ENCODE measurements at regions not wholly inside any gene's neighbourhood (a gene's known extent, or its start where the extent isn't known, plus 50 kb on each side); places are given as distances from the start of the nearest gene placed in this dataset.

DNA sequence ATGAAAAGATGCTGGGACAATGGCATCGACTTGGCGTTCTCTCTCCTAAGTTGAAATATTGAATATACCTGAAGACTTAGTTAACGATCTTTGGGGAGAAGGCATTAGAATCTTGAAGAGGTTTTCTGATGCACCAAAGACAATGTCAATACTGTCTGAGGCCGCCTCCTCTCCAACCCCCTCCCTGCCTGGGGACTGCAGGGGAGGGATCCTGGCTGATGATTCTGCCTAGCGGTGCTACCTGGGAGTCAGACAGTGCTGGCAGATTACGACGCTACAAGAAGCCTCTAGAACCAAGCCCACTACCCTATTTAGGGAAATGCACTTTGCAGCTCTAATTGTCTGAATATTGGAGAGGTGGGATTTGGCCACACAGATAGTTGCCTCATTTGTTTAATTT lies 145.6 kb upstream of the HABP2 start:
- no peak for DNase-seq (ENCODE audit: low read depth in 1 of 2, low spot score in 1 of 2)
- Histone ChIP-seq H3K27ac (no peak overlapping the region), H3K9me3 (ENCODE audit: low read depth) (no peaks in the 10 kb centered on the region), H3K4me1 (ENCODE audit: low read depth) (peaks cover 10% of the 10 kb centered on the region), H3K27me3 (no peaks in the 10 kb centered on the region), H3K36me3 (no peaks in the 10 kb centered on the region), H3K4me3 (no peak overlapping the region)
- TF ChIP-seq, protein P1, sequence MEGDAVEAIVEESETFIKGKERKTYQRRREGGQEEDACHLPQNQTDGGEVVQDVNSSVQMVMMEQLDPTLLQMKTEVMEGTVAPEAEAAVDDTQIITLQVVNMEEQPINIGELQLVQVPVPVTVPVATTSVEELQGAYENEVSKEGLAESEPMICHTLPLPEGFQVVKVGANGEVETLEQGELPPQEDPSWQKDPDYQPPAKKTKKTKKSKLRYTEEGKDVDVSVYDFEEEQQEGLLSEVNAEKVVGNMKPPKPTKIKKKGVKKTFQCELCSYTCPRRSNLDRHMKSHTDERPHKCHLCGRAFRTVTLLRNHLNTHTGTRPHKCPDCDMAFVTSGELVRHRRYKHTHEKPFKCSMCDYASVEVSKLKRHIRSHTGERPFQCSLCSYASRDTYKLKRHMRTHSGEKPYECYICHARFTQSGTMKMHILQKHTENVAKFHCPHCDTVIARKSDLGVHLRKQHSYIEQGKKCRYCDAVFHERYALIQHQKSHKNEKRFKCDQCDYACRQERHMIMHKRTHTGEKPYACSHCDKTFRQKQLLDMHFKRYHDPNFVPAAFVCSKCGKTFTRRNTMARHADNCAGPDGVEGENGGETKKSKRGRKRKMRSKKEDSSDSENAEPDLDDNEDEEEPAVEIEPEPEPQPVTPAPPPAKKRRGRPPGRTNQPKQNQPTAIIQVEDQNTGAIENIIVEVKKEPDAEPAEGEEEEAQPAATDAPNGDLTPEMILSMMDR (IDR thresholded peaks at IDR 0.05; ENCODE audit: low read depth, low read length): no peak

DNA sequence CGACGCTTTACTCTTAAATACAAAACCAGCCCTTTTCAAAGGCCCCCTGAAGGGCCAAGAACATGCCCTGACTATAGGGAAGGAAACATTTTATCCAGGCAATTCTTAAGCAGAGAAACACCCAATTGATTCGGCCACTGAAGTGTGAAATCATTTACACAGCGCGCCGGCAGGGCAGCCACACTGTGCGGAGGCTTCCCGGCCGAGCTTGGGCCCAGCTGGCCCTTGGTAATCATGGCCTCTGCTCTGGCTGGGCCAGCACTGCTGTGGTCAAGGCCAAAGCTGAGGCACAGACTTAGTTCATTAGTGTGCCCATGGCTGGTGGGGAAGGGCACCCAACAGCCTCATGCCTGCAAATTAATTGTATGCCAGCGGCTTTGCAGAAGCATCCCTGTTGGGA lies 143.7 kb upstream of the HABP2 start:
- peaks cover 10% of the 10 kb centered on the region for H3K4me1 ChIP-seq (ENCODE audit: low read depth)
- TF ChIP-seq, protein P1 (IDR thresholded peaks at IDR 0.05; ENCODE audit: low read depth, low read length): no peak
- no peaks in the 10 kb centered on the region for H3K9me3 ChIP-seq (ENCODE audit: low read depth)

DNA sequence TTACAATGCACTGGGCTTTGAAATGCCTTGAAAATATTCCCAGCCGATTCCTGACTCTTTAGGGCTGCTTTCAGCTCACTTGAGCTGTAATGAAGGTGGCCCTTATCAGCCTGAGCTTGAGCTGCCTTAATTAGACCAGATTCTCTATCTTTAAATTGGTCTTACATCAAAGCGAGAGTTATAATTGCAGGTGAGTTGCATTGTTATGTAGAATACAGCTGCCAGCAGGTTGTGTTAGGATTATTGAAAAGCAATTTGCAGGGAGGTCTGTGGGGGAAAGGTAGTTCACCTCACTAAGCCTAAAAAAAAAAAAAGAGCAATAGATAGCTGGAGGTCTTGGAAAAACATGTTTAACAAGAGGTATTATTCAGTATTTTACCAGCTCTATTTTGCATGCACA lies 142.2 kb upstream of the HABP2 start:
- no peak for DNase-seq (ENCODE audit: low read depth in 1 of 2, low spot score in 1 of 2)
- H3K27ac ChIP-seq: no peak overlapping the region

More for the DNA sequence above, 143.7 kb upstream of the HABP2 start:
- Histone ChIP-seq H3K27ac (no peak overlapping the region), H3K4me3 (no peak overlapping the region), H3K27me3 (no peaks in the 10 kb centered on the region), H3K36me3 (no peaks in the 10 kb centered on the region)
- DNase-seq (ENCODE audit: low read depth in 1 of 2, low spot score in 1 of 2): no peak

DNA sequence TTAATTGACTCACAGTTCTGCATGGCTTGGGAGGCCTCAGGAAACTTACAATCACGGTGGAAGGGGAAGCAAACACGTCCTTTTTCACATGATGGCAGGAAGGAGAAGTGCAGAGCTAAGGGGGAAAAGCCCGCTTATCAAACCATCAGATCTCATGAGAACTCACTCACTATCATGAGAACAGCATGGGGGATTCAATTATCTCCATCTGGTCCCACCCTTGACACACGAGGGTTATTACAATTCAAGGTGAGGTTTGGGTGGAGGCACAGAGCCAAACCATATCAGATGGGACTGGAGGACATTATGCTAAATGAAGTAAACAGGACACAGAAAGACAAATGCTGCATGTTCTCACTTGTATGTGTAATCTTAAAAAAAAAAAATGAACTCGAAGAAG lies 141.4 kb upstream of the HABP2 start:
- DNase-seq (ENCODE audit: low read depth in 1 of 2, low spot score in 1 of 2): no peak
- Histone ChIP-seq H3K9me3 (ENCODE audit: low read depth) (no peaks in the 10 kb centered on the region), H3K27me3 (no peaks in the 10 kb centered on the region), H3K4me3 (no peak overlapping the region), H3K27ac (no peak overlapping the region), H3K4me1 (ENCODE audit: low read depth) (peaks cover 10% of the 10 kb centered on the region), H3K36me3 (no peaks in the 10 kb centered on the region)
- TF ChIP-seq, protein P1 (IDR thresholded peaks at IDR 0.05; ENCODE audit: low read depth, low read length): no peak

More for the DNA sequence above, 142.2 kb upstream of the HABP2 start:
- Histone ChIP-seq H3K4me3 (no peak overlapping the region), H3K36me3 (no peaks in the 10 kb centered on the region), H3K27me3 (no peaks in the 10 kb centered on the region), H3K9me3 (ENCODE audit: low read depth) (no peaks in the 10 kb centered on the region), H3K4me1 (ENCODE audit: low read depth) (peaks cover 10% of the 10 kb centered on the region)
- TF ChIP-seq, protein P1 (IDR thresholded peaks at IDR 0.05; ENCODE audit: low read depth, low read length): no peak

DNA sequence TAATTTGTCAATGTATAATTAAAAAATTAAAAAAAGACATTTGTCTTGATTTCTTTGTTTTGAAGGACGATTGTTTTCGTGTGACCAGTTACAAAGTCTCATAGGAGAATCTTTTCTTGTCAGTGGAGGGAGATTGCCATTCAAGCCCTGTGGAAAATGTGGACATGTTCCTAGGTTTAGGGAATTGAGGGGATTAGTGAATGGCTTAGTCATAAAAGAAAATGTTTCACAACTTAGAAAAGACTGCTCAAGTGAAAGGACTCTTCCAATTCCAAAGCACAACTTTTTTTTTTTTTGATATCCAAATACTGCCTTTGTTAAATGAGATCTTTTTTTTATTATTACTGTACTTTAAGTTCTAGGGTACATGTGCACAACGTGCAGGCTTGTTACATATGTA lies 140.7 kb upstream of the HABP2 start:
- TF ChIP-seq, protein P1 (IDR thresholded peaks at IDR 0.05; ENCODE audit: low read depth, low read length): no peak
- H3K27ac ChIP-seq: no peak overlapping the region
- H3K4me1 ChIP-seq (ENCODE audit: low read depth): peaks cover 10% of the 10 kb centered on the region
- H3K27me3 ChIP-seq: no peaks in the 10 kb centered on the region
- H3K9me3 ChIP-seq (ENCODE audit: low read depth): no peaks in the 10 kb centered on the region
- no peak for DNase-seq (ENCODE audit: low read depth in 1 of 2, low spot score in 1 of 2)
- H3K36me3 ChIP-seq: no peaks in the 10 kb centered on the region
- H3K4me3 ChIP-seq: no peak overlapping the region

DNA sequence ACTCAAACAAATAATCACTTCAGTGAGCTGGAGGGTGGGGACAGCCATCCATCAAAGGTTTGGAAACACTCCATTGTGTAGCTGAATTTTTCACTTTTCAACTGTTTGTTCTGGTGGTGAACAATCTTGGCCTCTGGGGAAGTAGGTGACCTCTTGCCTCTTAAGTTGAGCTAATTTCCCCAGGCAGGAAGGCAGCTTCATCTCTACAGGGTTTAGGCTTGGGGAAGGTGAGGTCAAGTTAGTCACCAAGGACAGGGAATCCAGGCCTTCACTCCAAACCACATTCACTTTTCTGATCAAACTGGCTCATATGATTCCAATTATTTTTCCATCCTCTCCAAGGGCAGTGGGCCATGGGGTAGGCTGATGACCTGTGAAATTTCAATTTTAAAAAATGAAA lies 138.3 kb upstream of the HABP2 start:
- Histone ChIP-seq H3K4me1 (ENCODE audit: low read depth) (peaks cover 10% of the 10 kb centered on the region), H3K27ac (no peak overlapping the region), H3K9me3 (ENCODE audit: low read depth) (no peaks in the 10 kb centered on the region), H3K4me3 (no peak overlapping the region), H3K27me3 (no peaks in the 10 kb centered on the region), H3K36me3 (no peaks in the 10 kb centered on the region)
- DNase-seq (ENCODE audit: low read depth in 1 of 2, low spot score in 1 of 2): no peak
- TF ChIP-seq, protein P1 (IDR thresholded peaks at IDR 0.05; ENCODE audit: low read depth, low read length): no peak
